ENCODE measurements at regions not wholly inside any gene's neighbourhood (a gene's known extent, or its start where the extent isn't known, plus 50 kb on each side); places are given as distances from the start of the nearest gene placed in this dataset.
"Not testable (repeated sequence)": the region's sequence is repeated elsewhere in the genome, so short reads cannot be mapped to it uniquely, and the experiment has no call there.

DNA sequence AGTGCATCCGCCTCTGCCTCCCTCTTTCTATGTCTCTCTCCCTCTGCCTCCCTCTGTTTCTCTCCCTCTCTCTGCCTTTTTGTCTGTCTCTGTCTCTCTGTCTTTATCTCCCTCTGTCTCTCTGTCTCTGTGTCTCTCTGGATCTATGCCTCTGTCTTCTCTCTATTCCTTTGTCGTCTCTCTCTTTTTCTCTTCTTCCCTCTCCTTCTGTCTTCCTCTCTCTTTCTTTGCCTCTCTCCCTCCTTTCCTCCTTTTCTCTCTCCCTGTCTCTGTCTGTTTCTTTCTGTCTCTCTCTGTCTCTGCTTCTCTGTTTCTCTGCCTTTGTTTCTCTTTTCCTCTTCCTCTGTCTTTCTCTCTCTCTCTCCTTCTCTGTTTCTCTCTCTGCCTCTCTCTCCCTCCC is 678.8 kb upstream of the NRP1 start:
- DNase-seq, result no peak

DNA sequence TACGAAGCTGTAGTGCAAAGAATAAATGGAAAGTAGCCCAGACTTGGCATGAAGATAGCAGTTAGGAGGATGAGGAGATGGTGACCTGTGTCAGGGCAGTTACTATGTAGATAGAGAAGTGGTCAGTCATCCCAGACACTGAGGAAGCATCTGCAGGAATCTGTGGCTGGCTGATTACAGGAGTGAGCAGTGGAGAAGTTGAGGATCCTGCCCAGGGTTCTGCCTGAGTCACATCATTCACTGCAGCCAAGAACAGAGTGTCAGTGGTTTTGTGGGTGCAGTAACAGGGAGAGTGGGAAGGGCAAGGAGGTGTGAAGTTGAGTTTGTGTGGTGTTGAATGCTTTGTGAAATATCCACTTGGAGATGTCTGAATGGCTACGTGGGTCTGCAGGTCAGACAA is 676.4 kb upstream of the NRP1 start:
- no peak for DNase-seq

DNA sequence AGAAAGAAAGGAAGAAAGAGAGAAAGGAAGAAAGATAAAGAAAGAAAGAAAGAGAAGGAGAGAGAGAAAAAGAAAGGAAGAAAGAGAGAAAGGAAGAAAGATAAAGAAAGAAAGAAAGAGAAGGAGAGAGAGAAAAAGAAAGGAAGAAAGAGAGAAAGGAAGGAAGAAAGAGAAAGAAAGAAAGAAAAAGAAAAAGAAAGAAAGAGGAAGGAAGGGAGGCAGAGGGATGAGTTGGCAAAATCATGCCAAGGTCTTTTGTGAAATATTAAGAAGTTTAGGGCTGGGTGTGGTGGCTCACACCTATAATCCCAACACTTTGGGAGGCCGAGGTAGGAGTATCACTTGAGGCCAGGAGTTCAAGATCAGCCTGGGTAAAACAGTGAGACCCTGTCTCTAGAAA is 675.8 kb upstream of the NRP1 start:
- not testable (repeated sequence) for DNase-seq

DNA sequence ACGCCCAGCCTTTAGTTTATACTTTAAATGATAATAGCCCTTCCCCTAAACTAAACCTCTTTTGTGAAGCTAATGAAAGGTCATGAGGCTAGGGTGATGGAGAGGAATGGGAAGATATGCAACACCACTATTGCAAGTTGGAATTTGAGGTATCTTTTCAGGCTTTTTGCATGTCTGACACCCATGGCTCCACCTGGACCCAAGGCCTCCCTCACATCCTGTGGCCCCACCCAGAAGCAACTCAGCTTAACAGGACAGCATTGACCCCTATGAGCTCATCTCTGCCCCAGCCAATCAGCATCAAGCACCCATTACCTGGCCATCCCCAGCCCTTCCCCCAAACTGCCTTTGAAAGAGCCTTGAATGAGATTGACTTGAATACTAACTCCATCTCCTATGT is 674.2 kb upstream of the NRP1 start:
- DNase-seq, result no peak

DNA sequence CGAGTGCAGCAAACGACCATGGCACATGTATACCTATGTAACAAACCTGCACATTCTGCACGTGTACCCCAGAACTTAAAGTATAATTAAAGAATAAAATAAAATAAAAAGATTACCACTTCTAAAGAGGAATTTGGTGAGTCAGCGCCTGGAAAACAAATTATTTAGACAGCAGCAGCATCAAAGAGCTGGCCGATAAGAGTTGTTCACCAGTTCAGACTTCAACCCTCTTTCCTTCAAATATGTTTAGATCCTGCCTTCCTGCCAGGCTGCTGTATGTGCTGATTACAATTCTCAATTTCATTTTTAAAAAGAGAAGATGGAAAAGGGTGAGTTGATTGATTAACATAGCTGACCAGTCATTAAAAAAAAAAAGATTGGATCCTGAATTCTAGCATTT is 672.0 kb upstream of the NRP1 start:
- DNase-seq, result no peak

DNA sequence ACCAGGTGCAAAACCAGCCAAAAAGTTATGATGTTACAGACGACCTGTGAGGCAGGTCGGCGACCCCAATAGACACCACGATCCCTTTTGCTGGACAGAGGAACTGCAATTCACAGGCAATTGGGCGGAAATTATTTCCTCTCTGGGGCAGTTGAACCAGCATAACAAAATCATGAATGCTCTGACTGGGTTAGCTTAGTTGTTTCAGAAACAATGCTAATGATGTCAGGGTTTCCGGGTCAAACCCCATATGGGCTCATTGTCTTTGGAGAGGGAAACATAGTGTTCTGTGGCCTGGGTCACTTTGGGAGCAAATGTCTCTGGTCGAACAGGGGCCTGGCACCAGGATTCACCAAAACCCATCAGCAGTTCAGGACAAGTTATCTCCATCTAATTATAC is 669.1 kb upstream of the NRP1 start:
- DNase-seq, result no peak

DNA sequence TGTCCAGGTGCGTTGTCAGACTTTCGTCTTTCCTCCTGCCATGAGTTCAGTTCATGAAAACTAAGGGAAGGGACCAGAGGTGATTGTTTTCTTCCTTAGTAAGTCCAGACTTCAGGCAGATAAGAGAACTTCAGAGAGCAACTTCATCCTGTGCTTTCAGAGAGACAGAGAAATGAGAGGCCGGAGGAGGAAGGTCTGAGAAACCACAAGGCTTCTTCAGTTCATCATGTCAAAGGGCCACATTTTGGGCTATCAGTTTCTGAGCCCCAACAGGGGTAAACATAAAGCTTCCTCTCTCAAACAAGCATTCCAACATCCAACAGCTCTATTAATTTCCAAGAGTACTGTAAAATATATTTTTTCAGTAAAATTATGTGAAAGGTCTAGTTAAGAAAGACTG is 668.4 kb upstream of the NRP1 start:
- DNase-seq, result no peak

DNA sequence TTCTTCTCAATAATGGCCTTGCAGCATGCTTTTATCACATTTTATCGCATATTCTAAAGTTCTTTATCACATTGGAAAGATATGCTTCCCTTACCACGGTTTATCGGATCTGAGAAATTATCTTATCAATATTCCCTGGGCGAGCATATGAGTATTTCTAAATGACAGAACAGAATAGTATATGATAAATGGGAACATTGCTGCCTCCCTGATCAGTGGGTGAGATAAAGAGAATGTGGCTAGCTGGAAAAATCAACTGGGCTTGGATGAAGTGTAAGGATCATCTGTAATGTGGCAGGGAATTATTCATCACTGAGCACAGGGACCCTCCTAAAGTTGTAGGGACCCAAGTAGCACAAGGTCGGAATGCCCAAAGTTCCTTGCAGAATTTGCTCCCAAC is 667.4 kb upstream of the NRP1 start:
- no peak for DNase-seq

DNA sequence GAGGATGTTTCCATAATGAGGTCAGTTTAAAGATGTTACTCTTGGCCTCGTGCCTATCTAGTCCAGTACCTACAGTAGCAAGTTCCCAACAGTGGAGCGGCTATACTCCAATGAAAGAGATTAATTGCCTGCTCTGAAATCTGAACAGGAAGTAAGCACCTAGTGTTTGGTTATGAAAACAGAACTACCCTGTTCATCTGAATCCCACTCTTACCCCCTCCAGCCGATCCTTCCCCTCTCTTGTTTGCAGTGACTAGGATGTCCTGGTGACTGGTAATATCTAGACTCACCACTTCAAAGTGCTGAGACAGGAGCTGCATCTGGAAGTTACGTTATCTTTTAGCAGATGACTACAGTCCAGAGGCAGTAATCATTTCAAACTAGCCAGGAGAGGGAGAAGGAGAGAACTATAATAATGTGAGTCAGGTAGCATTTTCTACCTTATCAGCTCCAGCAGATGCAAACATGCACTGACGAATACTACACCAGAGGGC is 666.7 kb upstream of the NRP1 start:
- DNase-seq, result no peak

DNA sequence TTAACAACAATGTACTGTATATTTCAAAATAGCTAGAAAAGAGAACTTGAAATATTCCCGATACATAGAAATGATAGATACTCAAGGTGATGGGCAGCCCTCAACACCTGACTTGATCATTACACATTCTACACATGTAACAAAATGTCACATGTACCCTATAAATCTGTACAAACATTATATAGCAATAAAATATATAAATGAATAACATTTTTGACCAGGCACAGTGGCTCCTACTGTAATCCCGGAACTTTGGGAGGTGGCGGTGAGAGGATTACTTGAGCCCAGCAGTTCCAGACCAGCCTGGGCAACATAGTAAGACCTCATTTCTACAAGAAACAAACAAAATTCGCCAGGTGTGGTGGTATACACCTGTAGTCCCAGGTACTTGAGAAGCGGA is 659.5 kb upstream of the NRP1 start:
- no peak for DNase-seq

DNA sequence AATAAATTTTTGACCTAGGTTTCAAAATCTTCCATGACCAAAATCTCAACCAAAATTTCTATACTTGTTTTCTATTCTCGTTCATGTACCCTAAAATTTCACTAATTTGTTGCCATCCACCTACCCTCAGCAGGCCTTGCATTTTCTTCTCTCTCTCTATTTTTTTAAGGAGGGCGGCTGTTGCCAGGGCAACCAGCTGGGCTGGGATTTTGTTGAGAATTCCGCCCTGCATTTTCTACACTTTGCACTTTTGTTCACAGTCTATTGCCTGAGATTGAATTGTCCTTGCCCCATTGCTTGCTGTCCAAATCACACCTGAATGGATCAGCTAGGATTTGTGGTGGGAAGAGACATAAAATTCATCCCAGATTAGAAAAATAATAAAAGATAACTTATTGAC is 657.5 kb upstream of the NRP1 start:
- DNase-seq, result no peak

DNA sequence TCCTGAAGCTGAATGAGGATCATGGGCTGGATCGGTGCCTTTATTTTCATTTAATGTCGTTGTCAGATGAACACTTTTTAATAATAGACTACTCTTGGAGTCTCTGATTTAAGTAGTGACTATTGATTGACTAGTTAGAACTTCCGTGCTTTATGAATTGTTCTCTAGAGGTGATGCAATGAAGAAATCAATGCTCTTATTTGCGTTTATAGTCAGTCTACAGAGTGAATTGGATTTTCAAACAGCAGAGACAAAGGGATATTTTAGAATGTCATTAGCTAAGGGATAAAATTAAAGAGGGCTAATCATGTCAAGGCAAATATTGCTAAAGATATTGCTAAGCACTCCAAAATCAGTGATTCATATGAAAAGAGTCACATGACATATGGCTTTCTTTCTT is 652.0 kb upstream of the NRP1 start:
- DNase-seq, result no peak

DNA sequence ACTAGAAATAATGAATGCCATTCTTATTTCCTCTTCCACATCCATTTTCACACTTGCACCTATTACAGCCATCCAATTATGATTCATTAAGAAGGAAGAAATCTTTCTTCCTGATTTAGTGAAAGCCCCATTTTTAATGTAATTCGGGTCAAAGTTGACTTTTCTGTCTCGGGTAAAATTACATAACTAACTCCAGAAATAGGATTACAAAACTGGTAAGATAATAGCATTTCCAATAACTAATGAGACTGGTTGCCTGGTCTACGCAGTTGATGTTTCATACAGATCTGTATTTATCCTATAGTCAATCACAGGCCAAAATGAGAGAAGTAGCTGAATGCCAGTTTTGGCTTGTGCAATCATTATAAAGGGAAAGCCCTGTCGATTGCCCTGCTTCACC is 651.5 kb upstream of the NRP1 start:
- DNase-seq, result no peak

DNA sequence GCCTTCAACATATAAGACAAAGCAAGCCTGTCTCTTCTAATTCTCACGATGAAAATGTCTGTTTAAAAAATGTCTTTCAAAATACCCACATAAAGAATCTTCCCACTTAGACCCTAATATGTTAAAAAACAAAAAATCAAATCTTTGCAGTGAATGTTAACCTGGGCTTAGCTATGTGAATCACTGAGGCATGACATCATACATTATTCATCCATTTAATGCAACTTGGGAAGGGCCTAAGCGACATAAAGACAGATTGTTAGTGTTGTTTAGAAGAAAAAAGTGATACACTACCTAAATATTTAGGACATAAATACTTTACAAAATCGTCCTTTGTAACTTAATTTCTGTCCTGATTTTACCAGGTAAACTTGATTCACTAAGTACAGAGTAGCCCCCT is 648.5 kb upstream of the NRP1 start:
- DNase-seq, result no peak

DNA sequence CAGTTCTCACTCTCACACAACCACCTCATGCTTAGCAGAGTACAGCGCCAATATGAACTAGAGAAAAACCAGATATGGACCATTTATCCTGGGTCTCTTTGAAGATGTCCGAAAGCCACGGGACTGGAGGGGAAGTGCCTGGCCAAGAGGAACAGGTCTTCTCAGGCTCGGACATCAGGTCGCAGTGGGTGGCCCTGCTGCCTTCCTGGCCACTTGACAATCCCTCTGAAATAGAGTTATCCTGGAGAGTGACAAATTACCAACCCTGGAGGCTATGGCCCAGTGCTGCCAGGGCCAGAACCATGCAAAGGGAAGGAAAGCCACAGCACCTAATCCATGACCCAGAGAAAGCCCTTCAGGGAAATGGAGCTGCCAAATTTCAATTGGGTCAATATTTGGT is 646.8 kb upstream of the NRP1 start:
- DNase-seq, result no peak

DNA sequence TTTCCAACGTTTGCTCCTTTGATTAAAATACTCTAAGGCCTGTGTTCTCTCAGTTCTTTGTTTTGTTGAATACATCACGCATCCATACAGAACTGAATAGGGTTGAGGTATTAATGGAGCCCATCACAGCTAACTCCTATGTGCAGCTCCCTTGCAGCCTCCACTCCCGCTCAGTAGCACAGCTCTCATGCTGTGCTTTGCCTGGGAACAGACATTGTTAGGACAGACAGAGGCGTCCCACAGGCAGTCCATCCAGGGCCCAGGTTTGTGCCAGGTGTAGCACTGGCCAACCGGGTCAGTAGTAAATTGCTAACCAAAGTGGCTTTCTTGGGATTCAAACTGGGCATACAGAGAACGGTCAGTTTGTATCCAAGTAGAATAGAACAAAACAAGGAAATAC is 644.7 kb upstream of the NRP1 start:
- no peak for DNase-seq

DNA sequence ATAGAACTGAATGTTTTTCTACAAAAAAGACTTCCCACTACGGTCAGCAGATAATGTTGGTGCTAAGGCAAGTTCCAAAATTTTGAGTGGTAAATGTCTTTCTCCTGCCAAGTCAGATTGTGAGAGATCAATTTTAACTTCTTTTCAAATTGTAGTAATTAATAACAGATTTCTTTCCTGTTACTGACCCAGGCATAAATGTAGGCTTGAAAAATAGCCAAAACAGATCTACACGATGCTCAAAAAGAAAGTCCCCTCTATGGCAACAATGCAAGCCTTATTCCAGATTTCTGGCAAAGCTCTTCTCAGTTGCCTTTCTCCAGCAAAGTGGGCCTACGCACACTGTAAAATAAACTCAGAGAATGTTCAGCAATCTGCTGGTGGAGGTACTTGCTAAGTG is 641.0 kb upstream of the NRP1 start:
- no peak for DNase-seq

DNA sequence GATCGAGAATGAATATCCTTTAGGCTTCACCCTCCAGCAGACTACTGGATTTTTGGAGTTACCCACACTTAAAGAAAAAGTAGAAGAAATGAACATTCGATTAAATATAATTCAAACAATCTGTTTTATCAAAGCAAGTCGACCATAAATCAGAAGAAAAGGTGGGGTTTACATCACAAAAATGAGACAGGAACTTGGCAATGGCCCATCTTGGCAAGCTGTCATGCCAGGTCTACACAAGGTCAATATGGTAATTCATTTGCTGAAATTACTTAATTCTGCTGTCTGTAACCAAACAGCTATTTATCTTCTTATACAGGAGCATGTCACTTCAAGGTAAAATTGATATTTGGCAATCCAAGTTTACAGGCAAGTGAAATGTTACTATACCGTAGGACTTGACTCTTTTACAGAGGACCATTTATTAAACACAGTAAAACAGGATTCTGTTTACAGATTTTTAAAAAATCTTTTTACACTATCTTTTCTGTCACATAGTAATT is 640.6 kb upstream of the NRP1 start:
- no peak for DNase-seq

DNA sequence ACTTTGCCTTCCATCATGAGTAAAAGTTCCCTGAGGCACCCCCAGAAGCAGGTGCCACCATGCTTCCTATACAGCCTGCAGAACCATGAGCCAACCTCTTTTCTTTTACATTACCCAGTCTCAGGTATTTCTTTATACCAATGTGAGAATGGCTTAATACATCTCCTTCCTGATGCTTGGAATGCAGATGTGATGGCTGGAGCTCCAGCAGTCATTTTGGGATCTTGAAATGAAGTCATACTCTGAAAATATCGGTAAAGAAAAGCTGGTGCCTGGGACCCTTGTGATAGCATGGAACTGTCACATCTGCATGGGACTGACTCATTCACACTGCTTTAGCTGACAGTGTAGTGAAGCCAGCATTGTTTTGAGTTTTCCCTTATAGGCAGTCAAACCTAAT is 634.5 kb upstream of the NRP1 start:
- no peak for DNase-seq

DNA sequence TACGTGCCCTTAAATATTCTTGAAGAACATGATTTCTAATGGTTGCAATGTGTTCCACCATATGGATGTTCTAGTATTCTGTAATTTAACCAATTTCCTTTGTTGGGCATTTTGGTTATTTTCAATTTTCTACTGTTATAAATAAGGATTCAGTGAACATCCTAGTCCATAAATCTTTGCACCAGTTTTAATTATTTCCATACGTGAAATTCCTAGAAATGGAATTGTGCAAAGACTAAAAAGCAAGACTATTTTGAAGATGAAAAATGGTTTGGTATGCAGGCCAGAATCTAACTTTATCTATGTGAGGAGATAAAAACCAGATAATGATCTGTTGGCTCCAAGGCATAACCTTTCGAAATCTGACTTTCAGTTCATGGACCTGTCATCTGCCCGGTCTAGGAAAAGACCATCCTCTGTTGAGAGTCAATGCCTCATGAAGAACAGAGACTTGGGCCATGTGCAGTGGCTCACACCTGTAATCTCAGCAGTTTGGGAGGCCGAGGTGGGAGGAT is 633.2 kb upstream of the NRP1 start:
- no peak for DNase-seq

DNA sequence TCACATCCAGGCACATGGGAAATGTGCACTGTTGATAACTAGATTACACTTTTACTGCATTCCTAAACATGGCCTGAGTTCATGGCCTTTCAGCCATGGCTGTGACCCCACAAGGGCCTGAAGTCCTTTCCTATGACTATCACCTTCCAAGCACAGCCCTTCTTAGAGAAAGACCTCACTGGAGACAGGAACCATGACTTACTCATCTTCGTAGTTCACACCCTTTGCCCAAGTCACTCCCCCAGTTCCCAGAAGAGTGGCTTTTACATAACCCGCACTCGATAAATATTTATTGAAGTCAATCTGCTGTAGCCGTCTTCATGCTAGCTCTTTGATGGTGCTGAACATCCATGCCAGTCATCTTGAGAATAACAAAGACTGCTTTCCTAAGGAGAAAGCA is 632.5 kb upstream of the NRP1 start:
- DNase-seq, result no peak

DNA sequence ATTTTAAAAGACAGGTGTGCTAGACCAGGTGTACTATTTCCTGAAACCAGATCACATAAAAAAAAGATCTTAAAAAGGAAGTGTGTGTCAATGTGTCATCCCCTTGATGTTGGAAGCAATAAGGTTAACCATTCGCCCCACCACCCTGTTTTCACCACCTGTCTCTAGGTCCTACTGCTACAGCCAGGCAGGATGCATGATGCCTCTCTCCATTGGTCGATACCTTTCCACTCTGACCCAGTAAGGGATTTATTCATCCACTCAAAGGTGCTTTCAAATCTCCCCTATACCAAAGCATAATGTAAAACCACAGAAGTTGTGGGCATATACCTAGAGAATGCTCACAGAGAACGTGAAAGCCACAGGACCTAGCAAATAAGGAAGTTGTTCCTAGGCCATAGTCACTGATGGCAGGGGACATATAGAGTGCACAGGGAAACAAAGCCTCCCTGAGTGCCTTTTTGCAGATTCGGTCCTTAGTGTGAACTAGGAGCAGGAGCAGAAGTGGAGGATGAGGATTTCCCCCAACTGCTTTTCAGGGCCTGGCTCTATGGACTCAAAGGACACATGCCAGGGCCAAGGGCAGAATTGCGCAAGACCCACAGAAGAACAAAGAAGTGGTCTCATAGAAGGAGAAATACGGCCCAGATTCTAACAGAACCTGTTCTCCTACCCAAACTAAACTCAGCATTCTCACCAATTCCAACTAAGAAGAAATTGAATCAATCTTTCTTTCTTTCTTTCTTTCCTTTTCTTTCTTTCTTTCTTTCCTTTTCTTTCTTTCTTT is 631.5 kb upstream of the NRP1 start:
- DNase-seq, result no peak

DNA sequence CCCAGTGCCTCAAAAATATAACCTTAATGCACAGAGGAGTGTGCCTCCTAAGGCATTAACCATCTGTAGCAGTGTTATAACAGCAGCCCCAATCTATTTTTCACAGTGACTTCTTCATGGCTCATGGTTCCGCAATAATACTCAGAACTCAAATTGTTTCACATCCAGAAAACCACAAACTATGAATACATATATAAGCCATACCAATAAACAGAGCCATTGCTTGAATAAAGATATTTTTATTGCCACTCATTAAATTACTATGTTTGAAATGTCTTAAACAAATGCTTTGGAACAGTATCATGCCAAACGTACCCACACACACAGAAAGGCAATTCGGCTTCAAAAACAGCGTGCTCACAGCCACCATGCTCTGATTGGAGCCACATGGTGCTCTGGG is 629.3 kb upstream of the NRP1 start:
- DNase-seq, result no peak

DNA sequence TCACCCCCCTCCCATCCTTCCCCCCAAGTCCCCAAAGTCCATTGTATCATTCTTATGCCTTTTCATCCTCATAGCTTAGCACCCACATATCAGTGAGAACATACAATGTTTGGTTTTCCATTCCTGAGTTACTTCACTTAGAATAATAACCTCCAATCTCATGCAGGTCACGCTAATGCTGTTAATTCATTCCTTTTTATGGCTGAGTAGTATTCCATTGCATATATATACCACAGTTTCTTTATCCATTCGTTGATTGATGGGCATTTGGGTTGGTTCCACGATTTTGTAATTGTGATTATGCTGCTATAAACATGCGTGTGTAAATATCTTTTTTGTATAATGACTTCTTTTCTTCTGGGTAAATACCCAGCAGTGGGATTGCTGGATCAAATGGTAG is 621.9 kb upstream of the NRP1 start:
- not testable (repeated sequence) for DNase-seq

DNA sequence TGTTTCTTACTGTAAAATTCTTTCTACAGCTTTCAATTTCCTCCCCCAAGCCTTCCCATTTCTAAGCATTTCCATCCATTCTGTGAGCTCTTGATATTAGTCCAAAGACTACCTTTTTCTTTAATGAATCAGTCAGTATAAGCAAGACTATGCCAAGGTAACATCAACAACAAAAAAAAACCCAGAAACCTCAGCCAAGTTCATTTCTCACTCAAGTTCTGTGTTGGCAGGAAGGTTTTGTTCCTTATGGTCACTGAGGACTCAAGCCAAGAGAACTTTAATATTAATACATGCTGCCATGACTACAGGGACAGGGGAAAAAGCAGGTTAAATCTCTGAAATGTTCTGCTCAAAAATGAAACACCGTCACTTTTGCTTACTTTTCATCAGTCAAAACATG is 621.2 kb upstream of the NRP1 start:
- no peak for DNase-seq
